HEK293 (cell line): ENCODE measurements at regions not wholly inside any gene's neighbourhood (a gene's known extent, or its start where the extent isn't known, plus 50 kb on each side); places are given as distances from the start of the nearest gene placed in this dataset.

ENCODE experiments used
- PATZ1 ChIP-seq: fragments of 450-650 bp; formaldehyde crosslinking; IDR thresholded peaks from 2 replicates; pipeline ENCODE4 v1.5.1; 2016; ENCODE audit warnings: missing biosample characterization, missing genetic modification characterization
- ZNF155 ChIP-seq: fragments of 450-650 bp; formaldehyde crosslinking; IDR thresholded peaks from 2 replicates; pipeline ENCODE4 v1.5.1; 2016; ENCODE audit warnings: missing biosample characterization, missing genetic modification characterization
- ZNF324 ChIP-seq: fragments of 450-650 bp; formaldehyde crosslinking; IDR thresholded peaks from 2 replicates; pipeline ENCODE4 v1.5.1; 2016; ENCODE audit warnings: missing biosample characterization, missing genetic modification characterization
- ZNF514 ChIP-seq: fragments of 450-650 bp; formaldehyde crosslinking; IDR thresholded peaks from 2 replicates; pipeline ENCODE4 v1.5.1; 2016; ENCODE audit warnings: missing biosample characterization, missing genetic modification characterization
- ZNF561 ChIP-seq: fragments of 450-650 bp; IDR thresholded peaks from 2 replicates; pipeline ENCODE4 v1.5.1; 2018; ENCODE audit warnings: missing biosample characterization, missing genetic modification characterization, borderline replicate concordance
- ZNF596 ChIP-seq: fragments of 450-650 bp; IDR thresholded peaks from 2 replicates; pipeline ENCODE4 v1.5.0; 2018; ENCODE audit warnings: missing biosample characterization, mild to moderate bottlenecking, missing genetic modification characterization, moderate library complexity
- ZNF660 ChIP-seq: fragments of 450-650 bp; IDR thresholded peaks from 2 replicates; pipeline ENCODE4 v1.5.1; 2018; ENCODE audit warnings: missing biosample characterization, mild to moderate bottlenecking, missing genetic modification characterization
- ZNF670 ChIP-seq: fragments of 450-650 bp; formaldehyde crosslinking; IDR thresholded peaks from 2 replicates; pipeline ENCODE4 v1.5.1; 2016; ENCODE audit warnings: missing biosample characterization, missing genetic modification characterization, low read depth
- ZNF768 ChIP-seq: fragments of 450-650 bp; formaldehyde crosslinking; IDR thresholded peaks from 2 replicates; pipeline ENCODE4 v1.5.1; 2018; ENCODE audit warnings: missing biosample characterization, mild to moderate bottlenecking, missing genetic modification characterization
- ZNF837 ChIP-seq: fragments of 450-650 bp; formaldehyde crosslinking; IDR thresholded peaks from 2 replicates; pipeline ENCODE4 v1.5.1; 2016; ENCODE audit warnings: missing biosample characterization, missing genetic modification characterization
- TF ChIP-seq, protein P1 (sequence below): fragments of 450-650 bp; formaldehyde crosslinking; IDR thresholded peaks from 2 replicates; pipeline ENCODE4 v1.5.1; 2016; ENCODE audit warnings: missing biosample characterization, missing genetic modification characterization
- TF ChIP-seq, protein P2 (sequence below): fragments of 450-650 bp; formaldehyde crosslinking; IDR thresholded peaks from 2 replicates; pipeline ENCODE4 v1.5.1; 2016; ENCODE audit warnings: missing biosample characterization, missing genetic modification characterization

DNA sequence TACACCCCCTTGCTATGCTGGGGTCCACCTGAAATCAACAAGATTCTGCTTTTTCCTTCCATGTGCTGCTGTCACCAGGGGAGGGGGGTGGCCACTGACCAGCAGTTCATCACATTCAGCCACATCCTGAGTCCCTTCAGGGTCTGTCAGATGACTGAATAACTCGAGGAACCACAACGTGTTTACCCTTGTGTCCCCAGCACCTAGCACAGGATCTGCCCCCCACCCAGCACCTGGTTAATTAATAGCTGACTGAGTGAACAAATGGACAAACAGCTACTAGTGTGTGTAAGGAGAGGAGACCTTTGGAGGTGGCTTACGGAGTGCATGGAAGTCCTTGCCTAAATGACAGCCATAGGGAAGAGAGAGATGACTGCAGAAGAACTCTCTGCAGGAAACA is 119.5 kb upstream of the NCAM1 start:
- no peak for TF ChIP-seq ZNF670
- TF ChIP-seq ZNF514 (tag by site-specific recombination) = no peak
- TF ChIP-seq, protein P1, sequence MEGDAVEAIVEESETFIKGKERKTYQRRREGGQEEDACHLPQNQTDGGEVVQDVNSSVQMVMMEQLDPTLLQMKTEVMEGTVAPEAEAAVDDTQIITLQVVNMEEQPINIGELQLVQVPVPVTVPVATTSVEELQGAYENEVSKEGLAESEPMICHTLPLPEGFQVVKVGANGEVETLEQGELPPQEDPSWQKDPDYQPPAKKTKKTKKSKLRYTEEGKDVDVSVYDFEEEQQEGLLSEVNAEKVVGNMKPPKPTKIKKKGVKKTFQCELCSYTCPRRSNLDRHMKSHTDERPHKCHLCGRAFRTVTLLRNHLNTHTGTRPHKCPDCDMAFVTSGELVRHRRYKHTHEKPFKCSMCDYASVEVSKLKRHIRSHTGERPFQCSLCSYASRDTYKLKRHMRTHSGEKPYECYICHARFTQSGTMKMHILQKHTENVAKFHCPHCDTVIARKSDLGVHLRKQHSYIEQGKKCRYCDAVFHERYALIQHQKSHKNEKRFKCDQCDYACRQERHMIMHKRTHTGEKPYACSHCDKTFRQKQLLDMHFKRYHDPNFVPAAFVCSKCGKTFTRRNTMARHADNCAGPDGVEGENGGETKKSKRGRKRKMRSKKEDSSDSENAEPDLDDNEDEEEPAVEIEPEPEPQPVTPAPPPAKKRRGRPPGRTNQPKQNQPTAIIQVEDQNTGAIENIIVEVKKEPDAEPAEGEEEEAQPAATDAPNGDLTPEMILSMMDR (tag by site-specific recombination) = no peak
- no peak for TF ChIP-seq ZNF768
- no peak for TF ChIP-seq ZNF324 (tag by site-specific recombination)
- TF ChIP-seq ZNF561 (tag by site-specific recombination) = no peak
- no peak for TF ChIP-seq ZNF660
- no peak for TF ChIP-seq ZNF837
- no peak for TF ChIP-seq ZNF155
- TF ChIP-seq, protein P2, sequence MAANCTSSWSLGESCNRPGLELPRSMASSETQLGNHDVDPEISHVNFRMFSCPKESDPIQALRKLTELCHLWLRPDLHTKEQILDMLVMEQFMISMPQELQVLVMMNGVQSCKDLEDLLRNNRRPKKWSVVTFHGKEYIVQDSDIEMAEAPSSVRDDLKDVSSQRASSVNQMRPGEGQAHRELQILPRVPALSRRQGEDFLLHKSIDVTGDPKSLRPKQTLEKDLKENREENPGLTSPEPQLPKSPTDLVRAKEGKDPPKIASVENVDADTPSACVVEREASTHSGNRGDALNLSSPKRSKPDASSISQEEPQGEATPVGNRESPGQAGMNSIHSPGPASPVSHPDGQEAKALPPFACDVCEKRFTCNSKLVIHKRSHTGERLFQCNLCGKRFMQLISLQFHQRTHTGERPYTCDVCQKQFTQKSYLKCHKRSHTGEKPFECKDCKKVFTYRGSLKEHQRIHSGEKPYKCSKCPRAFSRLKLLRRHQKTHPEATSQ (tag by site-specific recombination) = no peak
- no peak for TF ChIP-seq PATZ1 (tag by site-specific recombination)
- TF ChIP-seq ZNF596 = no peak
